ENCODE measurements at regions not wholly inside any gene's neighbourhood (a gene's known extent, or its start where the extent isn't known, plus 50 kb on each side); places are given as distances from the start of the nearest gene placed in this dataset.
A peak's percentile ranks its signal among the peaks of the same experiment; 100 is the strongest.

- no peak for DNase-seq (ENCODE audit: low spot score)
Measured at GRCh38 chr5:98454407-98454806, 319.1 kb upstream of the RGMB start.

GRCh38 chr5:98454904-98455303 is 318.6 kb upstream of the RGMB start:
- peak; percentile 35 for DNase-seq (ENCODE audit: low spot score)

- DNase-seq (ENCODE audit: low spot score): no peak
Measured at GRCh38 chr5:98455665-98456064, 317.8 kb upstream of the RGMB start.

GRCh38 chr5:98458004-98458403 is 315.5 kb upstream of the RGMB start:
- DNase-seq (ENCODE audit: low spot score): no peak

- no peak for DNase-seq (ENCODE audit: low spot score)
Measured at GRCh38 chr5:98458726-98459125, 314.7 kb upstream of the RGMB start.

- DNase-seq (ENCODE audit: low spot score): no peak
Measured at GRCh38 chr5:98460536-98460935, 312.9 kb upstream of the RGMB start.

GRCh38 chr5:98461485-98461884 is 312.0 kb upstream of the RGMB start:
- DNase-seq (ENCODE audit: low spot score): no peak

GRCh38 chr5:98463222-98463621 is 310.2 kb upstream of the RGMB start:
- DNase-seq (ENCODE audit: low spot score): no peak

GRCh38 chr5:98463676-98464075 is 309.8 kb upstream of the RGMB start:
- no peak for DNase-seq (ENCODE audit: low spot score)

- DNase-seq (ENCODE audit: low spot score): no peak
Measured at GRCh38 chr5:98464737-98465330, 308.6 kb upstream of the RGMB start.

GRCh38 chr5:98468188-98468869 is 305.1 kb upstream of the RGMB start:
- DNase-seq (ENCODE audit: low spot score): no peak

GRCh38 chr5:98470747-98471146 is 302.7 kb upstream of the RGMB start:
- no peak for DNase-seq (ENCODE audit: low spot score)

GRCh38 chr5:98471458-98471857 is 302.0 kb upstream of the RGMB start:
- no peak for DNase-seq (ENCODE audit: low spot score)

- DNase-seq (ENCODE audit: low spot score): no peak
Measured at GRCh38 chr5:98474216-98474615, 299.2 kb upstream of the RGMB start.

- DNase-seq (ENCODE audit: low spot score): no peak
Measured at GRCh38 chr5:98474782-98475181, 298.7 kb upstream of the RGMB start.

- DNase-seq (ENCODE audit: low spot score): no peak
Measured at GRCh38 chr5:98482321-98483300, 290.9 kb upstream of the RGMB start.

GRCh38 chr5:98483301-98483685 is 290.2 kb upstream of the RGMB start:
- DNase-seq (ENCODE audit: low spot score): no peak

- no peak for DNase-seq (ENCODE audit: low spot score)
Measured at GRCh38 chr5:98489021-98489420, 284.4 kb upstream of the RGMB start.

- no peak for DNase-seq (ENCODE audit: low spot score)
Measured at GRCh38 chr5:98490348-98490747, 283.1 kb upstream of the RGMB start.

GRCh38 chr5:98492258-98492657 is 281.2 kb upstream of the RGMB start:
- no peak for DNase-seq (ENCODE audit: low spot score)

- DNase-seq (ENCODE audit: low spot score): no peak
Measured at GRCh38 chr5:98497418-98497817, 276.0 kb upstream of the RGMB start.

GRCh38 chr5:98498028-98498427 is 275.4 kb upstream of the RGMB start:
- no peak for DNase-seq (ENCODE audit: low spot score)

GRCh38 chr5:98499892-98500291 is 273.6 kb upstream of the RGMB start:
- DNase-seq (ENCODE audit: low spot score): no peak
